SK-N-DZ (cell line): ENCODE measurements at regions not wholly inside any gene's neighbourhood (a gene's known extent, or its start where the extent isn't known, plus 50 kb on each side); places are given as distances from the start of the nearest gene placed in this dataset.
"Not testable (repeated sequence)": the region's sequence is repeated elsewhere in the genome, so short reads cannot be mapped to it uniquely, and the experiment has no call there.

Experiments
- DNase-seq: peaks from one replicate; pipeline ENCODE4 v3.0.0-alpha.2; 2015; ENCODE audit warnings: low spot score

DNA sequence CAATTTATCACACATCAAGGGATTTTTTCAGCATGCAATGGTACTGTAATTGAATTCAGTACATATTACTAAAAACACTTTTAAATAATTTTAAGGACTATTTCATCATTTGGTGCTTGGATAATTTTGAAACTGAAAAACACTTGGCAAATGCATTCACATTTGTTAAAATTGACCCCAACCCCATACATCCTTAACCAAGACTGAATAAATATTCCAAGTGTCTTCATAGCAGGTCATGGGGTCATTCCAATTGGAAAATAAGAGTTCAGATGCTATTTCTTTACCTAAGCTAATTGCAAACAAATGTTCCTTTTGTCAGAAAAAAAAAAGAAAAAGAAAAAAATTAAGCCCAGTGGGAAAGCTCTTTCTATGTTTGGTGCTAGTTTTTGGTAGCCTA lies 516.4 kb upstream of the SPRY2 start:
- no peak for DNase-seq

DNA sequence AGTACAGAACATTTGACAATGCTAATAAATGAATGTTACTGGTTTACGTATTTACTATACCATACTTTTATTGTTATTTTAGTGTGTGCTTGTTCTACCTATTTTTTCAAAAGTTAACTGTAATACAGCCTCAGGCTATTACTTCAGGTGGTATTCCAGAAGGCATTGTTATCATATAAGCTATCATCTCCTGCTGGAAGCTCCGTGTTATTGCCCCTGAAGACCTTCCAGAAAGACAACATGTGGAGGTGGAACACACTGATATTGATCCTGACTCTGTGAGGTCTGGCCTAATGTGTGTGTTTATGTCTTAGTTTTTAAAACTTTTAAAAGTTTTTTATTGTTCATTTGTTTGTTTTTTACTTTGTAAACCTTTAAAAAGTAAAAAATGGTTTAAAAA lies 509.8 kb upstream of the SPRY2 start:
- DNase-seq = no peak

- DNase-seq = no peak
Observed at GRCh38 chr13:80844164-80844563, 503.2 kb upstream of the SPRY2 start.

- DNase-seq = no peak
Observed at GRCh38 chr13:80841414-80841813, 500.5 kb upstream of the SPRY2 start.

GRCh38 chr13:80840316-80840976 lies 499.5 kb upstream of the SPRY2 start:
- no peak for DNase-seq

DNA sequence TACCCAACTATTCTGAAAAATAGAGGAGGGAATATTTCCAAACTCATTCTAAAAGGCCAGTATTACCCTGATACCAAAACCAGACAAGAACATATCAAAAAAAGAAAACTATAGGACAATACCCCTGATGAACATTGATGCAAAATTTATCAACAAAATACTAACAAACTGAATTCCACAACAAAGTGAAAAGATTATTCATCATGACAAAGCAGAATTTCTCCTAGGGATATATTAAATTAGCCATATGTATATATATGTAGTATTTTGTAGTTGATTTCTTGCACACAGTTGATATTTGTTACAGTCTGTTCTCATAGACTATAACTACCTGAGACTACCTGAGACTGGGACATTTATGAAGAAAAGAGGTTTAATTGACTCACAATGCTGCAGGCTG lies 495.0 kb upstream of the SPRY2 start:
- no peak for DNase-seq

DNA sequence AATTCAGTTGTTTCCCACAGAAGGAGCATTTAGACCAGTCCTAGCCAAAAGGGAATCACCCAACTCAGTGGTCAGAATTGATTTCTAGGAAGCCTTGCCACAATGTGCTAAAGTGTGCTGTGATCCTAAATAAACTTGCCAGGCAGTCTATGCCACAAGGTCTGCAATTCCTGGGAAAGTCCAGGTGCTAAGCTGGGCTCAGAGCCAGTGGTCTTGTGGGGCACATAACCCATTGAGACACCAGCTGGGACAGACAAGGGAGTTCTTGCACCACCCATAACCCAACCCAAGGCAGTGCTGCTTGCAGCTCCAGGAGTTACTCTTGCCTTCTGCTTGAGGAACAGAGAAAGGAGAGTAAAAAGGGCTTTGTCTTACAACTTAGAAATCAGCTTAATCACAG lies 489.5 kb upstream of the SPRY2 start:
- DNase-seq = no peak

- DNase-seq = no peak
Observed at GRCh38 chr13:80828759-80829158, 487.8 kb upstream of the SPRY2 start.

DNA sequence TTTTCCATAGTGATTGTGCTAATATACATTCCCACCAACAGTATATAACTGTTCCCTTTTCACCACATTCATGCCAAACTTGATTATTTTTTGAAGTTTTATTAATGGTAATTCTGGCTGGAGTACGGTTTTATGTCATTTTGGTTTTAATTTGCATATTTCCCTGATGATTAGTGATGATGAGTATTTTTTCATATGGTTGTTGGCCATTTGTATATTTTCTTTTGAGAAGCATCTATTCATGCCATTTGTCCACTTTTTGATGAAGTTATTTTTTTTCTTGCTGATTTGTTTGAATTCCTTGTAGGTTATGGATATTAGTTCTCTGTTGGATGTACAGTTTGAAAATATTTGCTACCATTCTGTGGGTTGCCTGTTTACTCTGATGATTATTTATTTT lies 484.4 kb upstream of the SPRY2 start:
- no peak for DNase-seq

DNA sequence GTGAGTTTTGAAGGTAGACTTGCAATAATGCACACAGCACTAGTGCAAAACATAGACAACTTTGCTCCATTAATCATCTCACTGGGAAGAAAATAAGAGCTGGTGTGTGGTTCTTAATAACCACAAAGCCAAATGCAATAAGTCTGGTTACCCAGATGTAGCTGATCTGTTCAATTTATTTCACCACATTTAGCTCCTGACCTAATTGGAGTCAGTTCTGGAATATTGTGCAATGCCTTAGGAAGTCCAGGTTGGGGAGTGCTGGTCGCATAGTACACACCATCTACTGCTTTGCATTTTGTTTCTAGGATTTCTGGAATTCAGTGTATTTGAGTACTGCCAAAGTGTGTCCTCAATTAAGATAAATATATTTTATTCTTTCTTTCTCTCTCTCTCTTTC lies 483.3 kb upstream of the SPRY2 start:
- no peak for DNase-seq

DNA sequence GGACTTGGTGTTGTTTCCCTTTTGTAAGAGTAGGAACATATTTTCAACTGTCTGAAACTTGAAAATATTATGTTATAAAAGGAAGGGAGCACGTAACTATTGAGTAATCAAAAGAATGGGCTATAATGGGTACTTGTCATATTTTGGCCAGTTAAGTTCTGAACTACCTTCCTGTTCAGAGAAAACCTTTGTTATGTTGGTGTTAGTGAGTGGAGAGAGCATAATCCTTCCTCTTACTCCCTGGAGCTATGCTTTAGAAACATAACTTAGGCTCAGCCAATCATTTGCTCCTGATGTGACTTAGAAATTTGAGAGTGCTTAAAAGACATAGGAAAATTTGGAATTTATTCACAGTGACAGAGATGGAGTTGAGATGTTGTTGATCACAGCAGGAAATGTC lies 482.5 kb upstream of the SPRY2 start:
- no peak for DNase-seq

DNA sequence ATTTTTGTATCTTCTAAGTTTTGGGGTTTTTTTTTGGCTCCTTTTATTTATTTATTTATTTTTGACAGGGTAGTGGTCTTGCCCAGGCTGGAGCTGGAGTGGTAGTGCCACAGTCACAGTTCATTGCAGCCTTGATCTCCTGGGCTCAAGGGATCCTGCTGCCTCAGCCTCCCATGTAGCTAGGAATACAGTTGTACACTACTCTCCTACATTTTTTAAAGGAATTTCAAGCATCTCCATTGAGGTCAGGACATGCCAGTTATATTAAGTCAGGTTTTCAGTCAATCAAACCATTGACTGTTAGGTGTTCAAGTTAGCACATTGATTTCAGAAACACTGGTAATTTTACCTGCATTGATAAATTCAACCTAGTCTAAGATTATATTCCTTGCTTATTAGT lies 480.5 kb upstream of the SPRY2 start:
- no peak for DNase-seq

DNA sequence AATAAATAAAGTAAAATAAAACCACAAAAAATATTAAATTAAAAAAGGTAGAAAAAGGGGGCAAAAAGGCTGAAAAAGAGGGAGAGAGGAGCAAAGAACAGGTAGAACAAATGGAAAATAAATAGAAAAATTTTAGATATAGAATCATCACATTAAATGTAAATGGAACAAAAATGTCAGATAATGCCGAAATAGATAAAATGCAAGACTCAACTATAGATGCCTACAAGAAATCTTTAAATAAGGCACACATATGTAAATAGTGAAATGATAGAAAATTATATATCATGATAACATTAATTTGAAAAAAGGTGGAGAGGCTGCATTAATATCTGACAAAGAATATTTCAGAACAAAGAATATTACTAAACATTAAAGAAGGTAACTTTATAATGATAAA lies 477.1 kb upstream of the SPRY2 start:
- no peak for DNase-seq

GRCh38 chr13:80814541-80814940 lies 473.6 kb upstream of the SPRY2 start:
- DNase-seq = no peak

DNA sequence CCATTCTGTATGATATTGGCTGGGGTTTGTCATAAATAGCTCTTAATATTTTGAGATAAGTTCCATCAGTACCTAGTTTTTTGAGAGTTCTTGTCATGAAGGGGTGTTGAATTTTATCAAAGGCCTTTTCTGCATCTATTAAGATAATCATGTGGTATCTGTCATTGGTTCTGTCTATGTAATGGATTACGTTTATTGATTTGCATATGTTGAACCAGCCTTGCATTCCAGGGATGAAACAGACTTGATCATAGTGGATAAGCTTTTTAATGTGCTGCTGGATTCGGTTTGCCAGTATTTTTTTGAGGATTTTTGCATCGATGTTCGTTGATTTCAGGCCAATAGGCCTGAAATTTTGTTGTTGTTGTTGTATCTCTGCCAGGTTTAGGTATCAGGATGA lies 469.4 kb upstream of the SPRY2 start:
- not testable (repeated sequence) for DNase-seq

- DNase-seq = no peak
Observed at GRCh38 chr13:80802946-80803345, 462.0 kb upstream of the SPRY2 start.

- DNase-seq = no peak
Observed at GRCh38 chr13:80798576-80799133, 457.7 kb upstream of the SPRY2 start.

- no peak for DNase-seq
Observed at GRCh38 chr13:80787604-80788003, 446.7 kb upstream of the SPRY2 start.

DNA sequence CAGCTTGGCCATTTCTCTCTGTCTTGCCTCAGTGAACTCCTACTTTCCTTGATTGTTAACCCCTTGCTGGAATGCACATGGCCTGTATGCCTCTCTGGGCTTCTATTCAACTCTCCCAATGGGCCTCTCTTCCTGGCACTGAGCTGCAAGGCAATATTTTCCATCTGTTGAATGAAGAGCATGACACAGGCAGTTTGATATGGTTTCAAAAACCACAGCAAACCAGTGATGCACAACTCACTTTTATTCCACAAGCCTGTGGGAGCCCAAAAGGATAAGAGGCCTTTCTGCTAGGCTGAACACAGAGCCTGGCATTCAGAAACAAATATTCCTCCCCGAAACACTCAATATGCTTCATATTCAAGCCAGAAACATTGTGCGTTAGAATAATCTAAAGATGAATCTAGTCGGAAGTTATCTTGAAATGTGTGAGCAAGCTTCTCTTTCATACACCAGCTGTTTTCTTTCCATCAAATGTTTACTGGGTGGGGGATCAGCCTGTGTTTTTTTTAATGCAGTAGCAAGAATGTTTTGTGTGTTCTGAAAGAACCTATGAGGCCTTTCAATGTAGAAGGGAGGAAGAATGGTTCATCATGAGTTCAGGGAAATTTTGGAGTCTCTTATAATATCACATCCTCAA lies 443.1 kb upstream of the SPRY2 start:
- no peak for DNase-seq

- DNase-seq = peak; percentile 4
Observed at GRCh38 chr13:80782441-80782840, 441.5 kb upstream of the SPRY2 start.

- no peak for DNase-seq
Observed at GRCh38 chr13:80778297-80778696, 437.4 kb upstream of the SPRY2 start.

DNA sequence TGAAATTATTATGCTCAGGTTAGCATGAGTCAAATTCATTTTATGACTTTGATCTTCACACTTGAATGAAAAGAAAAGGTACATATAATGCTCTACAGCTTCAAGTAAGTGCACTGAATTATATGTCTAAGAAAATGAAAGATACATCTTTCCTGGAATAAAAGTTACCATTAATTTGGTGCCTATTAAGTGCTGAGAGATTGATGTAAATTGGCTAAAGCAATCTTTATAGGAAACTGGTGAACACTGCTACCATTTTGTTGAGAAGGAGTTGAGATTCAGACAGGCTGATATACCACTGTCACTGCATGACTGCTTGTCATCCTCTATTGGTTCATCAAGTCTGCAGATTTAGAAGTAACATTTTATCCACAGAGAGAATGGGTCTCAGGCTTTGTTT lies 416.8 kb upstream of the SPRY2 start:
- DNase-seq = no peak

GRCh38 chr13:80755910-80756309 lies 415.0 kb upstream of the SPRY2 start:
- DNase-seq = no peak
